ENCODE measurements at regions not wholly inside any gene's neighbourhood (a gene's known extent, or its start where the extent isn't known, plus 50 kb on each side); places are given as distances from the start of the nearest gene placed in this dataset.

- no peak for TF ChIP-seq FOXP4 (CRISPR knock-in tag; IDR thresholded peaks at IDR 0.05)
- no peak for TF ChIP-seq CDX4 (CRISPR knock-in tag; IDR thresholded peaks at IDR 0.05; ENCODE audit: borderline replicate concordance)
- TF ChIP-seq MLX (CRISPR knock-in tag; IDR thresholded peaks at IDR 0.05), result no peak
- no peak for TF ChIP-seq MYBL2 (CRISPR knock-in tag; IDR thresholded peaks at IDR 0.05)
- TF ChIP-seq ZBTB21 (CRISPR knock-in tag; IDR thresholded peaks at IDR 0.05; ENCODE audit: borderline replicate concordance), result no peak
- TF ChIP-seq JAZF1 (CRISPR knock-in tag; IDR thresholded peaks at IDR 0.05), result no peak
- TF ChIP-seq, protein P1, sequence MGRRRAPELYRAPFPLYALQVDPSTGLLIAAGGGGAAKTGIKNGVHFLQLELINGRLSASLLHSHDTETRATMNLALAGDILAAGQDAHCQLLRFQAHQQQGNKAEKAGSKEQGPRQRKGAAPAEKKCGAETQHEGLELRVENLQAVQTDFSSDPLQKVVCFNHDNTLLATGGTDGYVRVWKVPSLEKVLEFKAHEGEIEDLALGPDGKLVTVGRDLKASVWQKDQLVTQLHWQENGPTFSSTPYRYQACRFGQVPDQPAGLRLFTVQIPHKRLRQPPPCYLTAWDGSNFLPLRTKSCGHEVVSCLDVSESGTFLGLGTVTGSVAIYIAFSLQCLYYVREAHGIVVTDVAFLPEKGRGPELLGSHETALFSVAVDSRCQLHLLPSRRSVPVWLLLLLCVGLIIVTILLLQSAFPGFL (CRISPR knock-in tag; IDR thresholded peaks at IDR 0.05; ENCODE audit: borderline replicate concordance), result no peak
- no peak for TF ChIP-seq EMX1 (CRISPR knock-in tag; IDR thresholded peaks at IDR 0.05)
Observed at GRCh38 chr6:82461536-82461935, 97.9 kb downstream of the TPBG start (continued).

- H3K9me3 Mint-ChIP-seq, result peaks cover 61% of the 10 kb centered on the region
- no peak overlapping the region for H3K27ac Mint-ChIP-seq
- H3K27me3 Mint-ChIP-seq (ENCODE audit: low read depth), result peaks cover 16% of the 10 kb centered on the region
- no peaks in the 10 kb centered on the region; the same call in 1 of the 2 replicates for H3K4me1 Mint-ChIP-seq
- H3K36me3 Mint-ChIP-seq, result peaks cover 55% of the 10 kb centered on the region
- POLR2A ChIA-PET, result no interaction called here
- CTCF ChIA-PET, result no interaction called here
- no peak overlapping the region for H3K4me3 Mint-ChIP-seq
- ATAC-seq, result no peak
- DNase-seq (ENCODE audit: low spot score), result no peak
- TF ChIP-seq MLX (CRISPR knock-in tag; IDR thresholded peaks at IDR 0.05) (no peak), ETV6 (CRISPR knock-in tag; IDR thresholded peaks at IDR 0.05) (no peak), SP1 (CRISPR knock-in tag; conservative IDR thresholded peaks at IDR 0.05) (no peak), PRDM15 (CRISPR knock-in tag; IDR thresholded peaks at IDR 0.05) (no peak), ZNF317 (CRISPR knock-in tag; IDR thresholded peaks at IDR 0.05; ENCODE audit: borderline replicate concordance, low read depth) (no peak), ZNF425 (CRISPR knock-in tag; conservative IDR thresholded peaks at IDR 0.05) (no peak), CTCF (IDR thresholded peaks at IDR 0.05) (no peak), ZNF232 (CRISPR knock-in tag; IDR thresholded peaks at IDR 0.05) (no peak), ZNF138 (CRISPR knock-in tag; conservative IDR thresholded peaks at IDR 0.05) (no peak), ARID4B (CRISPR knock-in tag; IDR thresholded peaks at IDR 0.05; ENCODE audit: borderline replicate concordance) (no peak)
- TF ChIP-seq, protein P2, sequence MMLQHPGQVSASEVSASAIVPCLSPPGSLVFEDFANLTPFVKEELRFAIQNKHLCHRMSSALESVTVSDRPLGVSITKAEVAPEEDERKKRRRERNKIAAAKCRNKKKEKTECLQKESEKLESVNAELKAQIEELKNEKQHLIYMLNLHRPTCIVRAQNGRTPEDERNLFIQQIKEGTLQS (CRISPR knock-in tag; conservative IDR thresholded peaks at IDR 0.05), result no peak
Observed at GRCh38 chr6:82467338-82467737, 103.7 kb downstream of the TPBG start.
